K562 (cell line): ENCODE measurements at regions not wholly inside any gene's neighbourhood (a gene's known extent, or its start where the extent isn't known, plus 50 kb on each side); places are given as distances from the start of the nearest gene placed in this dataset.

ENCODE experiments used
- ATAC-seq: fragments of 200-7000 bp; cut with Tn5 transposase; 3 replicates; pipeline ENCODE4 v1.9.1; 2020; ENCODE audit warnings: moderate library complexity
- BruUV-seq: library from RNA; stranded (reverse); fragments of 400-500 nt; replicated peaks from 2 replicates; lab custom pipeline; 2021; lab: Mats Ljungman, UMichigan
- CTCF ChIA-PET: fragments of 300-600 bp; formaldehyde crosslinking; extraction: SDS; loops from one replicate; lab custom pipeline; 2021; ENCODE audit warnings: low intra/inter-chr PET ratio; lab: Yijun Ruan, JAX
- POLR2A ChIA-PET: fragments of 300-600, 350-650 bp; sonication (Branson Sonifier 250); formaldehyde crosslinking; extraction: SDS; loops from one replicate; lab custom pipeline; 2021; ENCODE audit warnings: antibody characterized with exemption, inconsistent platforms; lab: Yijun Ruan, JAX
- DNase-seq, 4 experiments: peaks; one replicate each; pipeline versions ENCODE4 v3.0.0 to v3.0.0-alpha.2; 2011 to 2018; ENCODE audit warnings: low spot score in 3 of 4, mixed read lengths in 3 of 4; ENCODE audit errors: extremely low read depth in 1 of 4
- FAIRE-seq: peaks from 2 replicates; lab custom pipeline; 2011; peaks lifted over from hg19 to GRCh38; lab: Jason Lieb, UNC
- H2AFZ ChIP-seq: 2 replicates; pipeline ENCODE4 v1.6.0; 2011; ENCODE audit warnings: low read depth, low read length, control low read depth, inconsistent platforms
- H3K27ac ChIP-seq: fragments of 200-600 bp; 3 replicates; pipeline ENCODE4 v1.8.0; 2011; ENCODE audit warnings: low read depth, mild to moderate bottlenecking, control low read depth, inconsistent platforms, low read length, moderate library complexity, mixed read lengths; ENCODE audit errors: extremely low read depth
- H3K27me3 ChIP-seq, 2 experiments: fragments of 300-600 bp in 1 of 2; 2 replicates in 1 of 2; 3 replicates in 1 of 2; pipeline versions ENCODE4 v1.6.0 to v1.8.0; 2011; ENCODE audit warnings: inconsistent platforms in 2 of 2, low read length in 2 of 2, mild to moderate bottlenecking in 1 of 2, mixed read lengths in 1 of 2, moderate library complexity in 1 of 2; ENCODE audit not compliant: control insufficient read depth in 2 of 2, insufficient read depth in 2 of 2
- H3K36me3 ChIP-seq: fragments of 300-600 bp; 3 replicates; pipeline ENCODE4 v1.8.0; 2011; ENCODE audit warnings: mild to moderate bottlenecking, low read length, inconsistent platforms; ENCODE audit not compliant: control insufficient read depth, insufficient read depth
- H3K4me1 ChIP-seq, 2 experiments: fragments of 200-600 bp in 1 of 2; replicated peaks in 1 of 2; 2 replicates in 1 of 2; 3 replicates in 1 of 2; pipeline versions ENCODE4 v1.5.1 to v1.8.0; 2011; ENCODE audit warnings: inconsistent platforms in 2 of 2, low read length in 2 of 2, mild to moderate bottlenecking in 1 of 2, mixed read lengths in 1 of 2, moderate library complexity in 1 of 2; ENCODE audit not compliant: control insufficient read depth in 2 of 2, insufficient read depth in 2 of 2
- H3K4me2 ChIP-seq: 2 replicates; pipeline ENCODE4 v1.6.1; 2011; ENCODE audit warnings: low read length, control low read depth, inconsistent platforms, mixed read lengths; ENCODE audit not compliant: insufficient read depth
- H3K4me3 ChIP-seq: fragments of 200-600 bp; sonication (generic), shearing (Covaris generic); 2 replicates; pipeline ENCODE4 v1.5.1; 2016; ENCODE audit warnings: control low read depth, inconsistent platforms
- H3K79me2 ChIP-seq: fragments of 200-600 bp; 3 replicates; pipeline ENCODE4 v1.8.0; 2011; ENCODE audit warnings: low read length, inconsistent platforms; ENCODE audit not compliant: control insufficient read depth, insufficient read depth
- H3K9ac ChIP-seq, 2 experiments: 2 replicates each; pipeline versions ENCODE4 v1.6.0 to v1.6.1; 2011; ENCODE audit warnings: low read depth in 2 of 2, low read length in 2 of 2, control low read depth in 1 of 2, inconsistent platforms in 1 of 2, mild to moderate bottlenecking in 1 of 2, mixed read lengths in 1 of 2; ENCODE audit not compliant: insufficient read depth in 1 of 2
- H3K9me1 ChIP-seq: one replicate; pipeline ENCODE4 v1.6.0; 2011; ENCODE audit warnings: inconsistent platforms, mild to moderate bottlenecking, low read length, moderate library complexity; ENCODE audit not compliant: control insufficient read depth, insufficient read depth
- H3K9me3 ChIP-seq: replicated peaks from 2 replicates; pipeline ENCODE4 v1.5.1; 2011; ENCODE audit warnings: low read depth, low read length, inconsistent platforms; ENCODE audit not compliant: control insufficient read depth, insufficient read depth
- H4K20me1 ChIP-seq: replicated peaks from 2 replicates; pipeline ENCODE4 v1.6.1; 2011; ENCODE audit warnings: low read length, inconsistent platforms, mixed read lengths; ENCODE audit not compliant: control insufficient read depth, insufficient read depth
- CBFB ChIP-seq: sonication (generic); formaldehyde crosslinking; IDR thresholded peaks from 2 replicates; pipeline ENCODE4 v1.4.0; 2020; ENCODE audit warnings: mild to moderate bottlenecking, missing genetic modification reagents
- ELF1 ChIP-seq: fragments of 200-800 bp; sonication (Bioruptor generic); IDR thresholded peaks from 2 replicates; pipeline ENCODE4 v1.6.1; 2016; ENCODE audit warnings: missing genetic modification characterization, missing compliant biosample characterization
- HDAC1 ChIP-seq, 2 experiments: fragments of 450-650 bp; IDR thresholded peaks; 2 replicates each; pipeline ENCODE4 v1.6.1; 2016 to 2017; ENCODE audit warnings: inconsistent platforms in 1 of 2, mild to moderate bottlenecking in 1 of 2, moderate library complexity in 1 of 2
- PCBP1 ChIP-seq: fragments of 200-400 bp; formaldehyde crosslinking; IDR thresholded peaks from 2 replicates; pipeline ENCODE4 v1.6.1; 2018; ENCODE audit warnings: mild to moderate bottlenecking, low read depth, low read length; ENCODE audit not compliant: poor library complexity, severe bottlenecking
- PPARD ChIP-seq: fragments of 250-450 bp; sonication (Bioruptor Pico); IDR thresholded peaks from 2 replicates; pipeline ENCODE4 v1.8.0; 2022; ENCODE audit warnings: inconsistent platforms, mild to moderate bottlenecking, moderate library complexity
- RBBP5 ChIP-seq: fragments of 200-600 bp; sonication (generic); IDR thresholded peaks from 2 replicates; pipeline ENCODE4 v1.6.1; 2012; ENCODE audit warnings: borderline replicate concordance, mild to moderate bottlenecking, low read length, control low read depth, inconsistent platforms; ENCODE audit not compliant: insufficient read depth, poor library complexity, severe bottlenecking
- SMARCA5 ChIP-seq: fragments of 450-650 bp; IDR thresholded peaks from 2 replicates; pipeline ENCODE4 v1.6.1; 2016
- THRAP3 ChIP-seq: fragments of 450-650 bp; IDR thresholded peaks from 2 replicates; pipeline ENCODE4 v1.6.1; 2016; ENCODE audit warnings: mild to moderate bottlenecking, inconsistent platforms, borderline replicate concordance
- ZNF239 ChIP-seq: fragments of 250-450 bp; sonication (Bioruptor Pico); IDR thresholded peaks from 2 replicates; pipeline ENCODE4 v1.4.0; 2020; ENCODE audit warnings: mild to moderate bottlenecking
- WGBS: fragments of 100-300 bp; shearing (Covaris generic); methylation state at CpG from one replicate; pipeline ENCODE4 v1.1.6; 2016; ENCODE audit warnings: low coverage, mixed read lengths; ENCODE audit not compliant: insufficient coverage; ENCODE audit errors: missing lambda C conversion rate; 5-methylcytosine and 5-hydroxymethylcytosine counted together
- in situ Hi-C: fragments of 300-500 bp; cut with MboI; formaldehyde crosslinking; loops from 4 replicates; pipeline ENCODE4 v1.15.0; 2018; ENCODE audit warnings: inconsistent platforms, mixed read lengths
- intact Hi-C: fragments of 100-400 bp; cut with micrococcal nuclease; formaldehyde crosslinking; loops from 2 replicates; pipeline ENCODE4 v1.14.2; 2022
- TF ChIP-seq, protein P1 (sequence below): sonication (generic); formaldehyde crosslinking; IDR thresholded peaks from 2 replicates; pipeline ENCODE4 v1.9.0; 2022; ENCODE audit warnings: mild to moderate bottlenecking, missing genetic modification reagents
- TF ChIP-seq, protein P2 (sequence below), 3 experiments: fragments of 200-800 bp in 1 of 3; sonication (Bioruptor generic) in 1 of 3; sonication (generic) in 1 of 3; formaldehyde crosslinking in 1 of 3; IDR thresholded peaks; 2 replicates each; pipeline versions ENCODE4 v1.6.1 to v1.8.0; 2016 to 2022; ENCODE audit warnings: mild to moderate bottlenecking in 2 of 3, missing compliant biosample characterization in 2 of 3, missing genetic modification characterization in 2 of 3, missing genetic modification reagents in 1 of 3

DNA sequence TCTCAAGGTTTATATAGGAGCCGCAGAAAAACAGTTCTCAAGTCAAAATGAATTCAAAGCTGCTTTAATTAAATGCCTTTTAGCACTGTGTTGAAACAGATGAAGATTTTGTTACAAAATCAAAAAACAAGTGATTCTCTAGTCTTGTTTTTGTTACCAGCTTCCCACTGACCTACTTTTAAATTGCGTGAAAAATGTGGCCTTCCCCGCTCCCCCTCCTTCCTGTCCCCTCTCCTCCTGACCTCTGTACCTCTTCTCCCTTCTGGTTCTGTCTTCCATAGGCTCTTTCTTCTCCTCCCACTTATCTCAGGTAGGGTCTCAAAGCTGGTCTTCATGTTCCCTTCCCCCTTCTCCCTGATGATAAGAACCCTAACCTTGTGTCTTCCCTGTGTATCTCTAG is 90.0 kb upstream of the MDM1 start:
- FAIRE-seq: no peak
- CTCF ChIA-PET: no interaction called here
- POLR2A ChIA-PET: interaction anchor here (1.3 kb wide), 1 partner anchor 66 kb away, joined by 3 read pairs; no protein-coding TSS in a partner anchor

More for the DNA sequence above, 90.0 kb upstream of the MDM1 start:
- no peaks in the 10 kb centered on the region for H3K4me1 ChIP-seq
- 23% methylated on average over 2 of the region's 3 CpGs for WGBS
- no peaks in the 10 kb centered on the region for H3K9me1 ChIP-seq
- no peak for DNase-seq
- H4K20me1 ChIP-seq: no peaks in the 10 kb centered on the region
- H3K4me2 ChIP-seq: no peak overlapping the region
- BruUV-seq: no TSS peak
- H3K79me2 ChIP-seq: no peaks in the 10 kb centered on the region
- peaks cover 0 to 9% of the 10 kb centered on the region in 2 experiments; a peak in 4 of 5 replicates for H3K27me3 ChIP-seq
- intact Hi-C loops: no loop called here
- H3K4me3 ChIP-seq: no peak overlapping the region
- no peaks in the 10 kb centered on the region for H3K9me3 ChIP-seq
- H3K9ac ChIP-seq: no peak overlapping the region
- in situ Hi-C loops: no loop called here
- no peaks in the 10 kb centered on the region for H3K36me3 ChIP-seq
- TF ChIP-seq ZNF239 (CRISPR knock-in tag) (no peak), CBFB (CRISPR knock-in tag) (no peak), PPARD (no peak), ELF1 (tag) (no peak), THRAP3 (no peak), RBBP5 (no peak), HDAC1 (IDR thresholded peaks at IDR 0.05) (no peak), PCBP1 (no peak), SMARCA5 (no peak)
- TF ChIP-seq, protein P1, sequence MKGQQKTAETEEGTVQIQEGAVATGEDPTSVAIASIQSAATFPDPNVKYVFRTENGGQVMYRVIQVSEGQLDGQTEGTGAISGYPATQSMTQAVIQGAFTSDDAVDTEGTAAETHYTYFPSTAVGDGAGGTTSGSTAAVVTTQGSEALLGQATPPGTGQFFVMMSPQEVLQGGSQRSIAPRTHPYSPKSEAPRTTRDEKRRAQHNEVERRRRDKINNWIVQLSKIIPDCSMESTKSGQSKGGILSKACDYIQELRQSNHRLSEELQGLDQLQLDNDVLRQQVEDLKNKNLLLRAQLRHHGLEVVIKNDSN: no peak
- TF ChIP-seq, protein P2, sequence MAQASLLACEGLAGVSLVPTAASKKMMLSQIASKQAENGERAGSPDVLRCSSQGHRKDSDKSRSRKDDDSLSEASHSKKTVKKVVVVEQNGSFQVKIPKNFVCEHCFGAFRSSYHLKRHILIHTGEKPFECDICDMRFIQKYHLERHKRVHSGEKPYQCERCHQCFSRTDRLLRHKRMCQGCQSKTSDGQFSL (CRISPR knock-in tag; IDR thresholded peaks at IDR 0.05): no peak
- TF ChIP-seq, protein P2 (tag; IDR thresholded peaks at IDR 0.05): no peak
- H3K27ac ChIP-seq: no peak overlapping the region
- no peak for ATAC-seq
- H2AFZ ChIP-seq: no peak overlapping the region
